Gastroesophageal sphincter (tissue), 4 donors: ENCODE measurements at regions not wholly inside any gene's neighbourhood (a gene's known extent, or its start where the extent isn't known, plus 50 kb on each side); places are given as distances from the start of the nearest gene placed in this dataset.
A peak's percentile ranks its signal among the peaks of the same experiment; 100 is the strongest.

Experiments used
- ATAC-seq: fragments of 150-250 bp; one replicate; pipeline ENCODE4 v1.9.1; 2016; ENCODE audit warnings: mild to moderate bottlenecking, moderate library complexity
- H3K27ac ChIP-seq, 4 donors: fragments of 200-600 bp; sonication (generic) in 3 of 4; 1 replicate in 3 of 4; 2 replicates in 1 of 4; pipeline ENCODE4 v1.5.1; 2016 to 2019
- H3K27me3 ChIP-seq: fragments of 200-600 bp; sonication (generic); one replicate; pipeline ENCODE4 v1.5.1; 2019
- H3K36me3 ChIP-seq, 2 donors: fragments of 200-600 bp; sonication (generic); one replicate each; pipeline ENCODE4 v1.5.1; 2019; ENCODE audit warnings: control low read depth in 1 of 2
- H3K4me1 ChIP-seq, 3 donors: fragments of 200-600 bp; sonication (generic); 1 replicate in 2 of 3; 2 replicates in 1 of 3; pipeline ENCODE4 v1.5.1; 2016 to 2019; ENCODE audit warnings: control low read depth in 2 of 3
- H3K4me3 ChIP-seq, 2 donors: fragments of 200-600 bp; sonication (generic); one replicate each; pipeline ENCODE4 v1.5.1; 2019; ENCODE audit warnings: mild to moderate bottlenecking in 1 of 2, moderate library complexity in 1 of 2
- H3K9me3 ChIP-seq, 3 donors: fragments of 200-600 bp; sonication (generic); one replicate each; pipeline ENCODE4 v1.5.1; 2017 to 2019; ENCODE audit warnings: control low read depth in 2 of 3
- CTCF ChIP-seq, 4 experiments: fragments of 200-600 bp in 2 of 4; fragments of 450-650 bp in 2 of 4; sonication (generic) in 1 of 4; IDR thresholded peaks; one replicate each; pipeline ENCODE4 v1.5.1; 2017 to 2019; ENCODE audit warnings: antibody characterized with exemption in 4 of 4, mild to moderate bottlenecking in 2 of 4, moderate library complexity in 2 of 4
- EP300 ChIP-seq: sonication (generic); formaldehyde crosslinking; IDR thresholded peaks from one replicate; pipeline ENCODE4 v1.6.1; 2017; ENCODE audit warnings: antibody characterized with exemption, mild to moderate bottlenecking
- POLR2A ChIP-seq, 2 donors: fragments of 450-650 bp; IDR thresholded peaks; one replicate each; pipeline ENCODE4 v1.6.1; 2017; ENCODE audit warnings: antibody characterized with exemption in 2 of 2, mild to moderate bottlenecking in 2 of 2, moderate library complexity in 1 of 2
- POLR2AphosphoS5 ChIP-seq: sonication (generic); formaldehyde crosslinking; IDR thresholded peaks from one replicate; pipeline ENCODE4 v1.6.1; 2017; ENCODE audit warnings: antibody characterized with exemption
- WGBS, 2 donors: methylation state at CpG; one replicate each; pipeline ENCODE4 v1.1.5; 2018; ENCODE audit warnings: low coverage in 1 of 2; 5-methylcytosine and 5-hydroxymethylcytosine counted together

GRCh38 chr17:83159204-83160049 is 80.0 kb downstream of the METRNL start:
- Histone ChIP-seq H3K4me1 (peaks cover 0 to 12% (median 0%) of the 10 kb centered on the region in 3 donors), H3K9me3 (no peaks in the 10 kb centered on the region), H3K4me3 (no peak overlapping the region), H3K36me3 (no peaks in the 10 kb centered on the region), H3K27me3 (peaks cover 3% of the 10 kb centered on the region), H3K27ac (no peak overlapping the region)
- no peak for ATAC-seq
- TF ChIP-seq CTCF (IDR thresholded peaks at IDR 0.05) (no peak), POLR2AphosphoS5 (no peak), POLR2A (IDR thresholded peaks at IDR 0.05) (no peak), EP300 (no peak)
- 87 to 93% methylated on average over 4 to 18 of the region's 19 CpGs for WGBS, 2 donors

DNA sequence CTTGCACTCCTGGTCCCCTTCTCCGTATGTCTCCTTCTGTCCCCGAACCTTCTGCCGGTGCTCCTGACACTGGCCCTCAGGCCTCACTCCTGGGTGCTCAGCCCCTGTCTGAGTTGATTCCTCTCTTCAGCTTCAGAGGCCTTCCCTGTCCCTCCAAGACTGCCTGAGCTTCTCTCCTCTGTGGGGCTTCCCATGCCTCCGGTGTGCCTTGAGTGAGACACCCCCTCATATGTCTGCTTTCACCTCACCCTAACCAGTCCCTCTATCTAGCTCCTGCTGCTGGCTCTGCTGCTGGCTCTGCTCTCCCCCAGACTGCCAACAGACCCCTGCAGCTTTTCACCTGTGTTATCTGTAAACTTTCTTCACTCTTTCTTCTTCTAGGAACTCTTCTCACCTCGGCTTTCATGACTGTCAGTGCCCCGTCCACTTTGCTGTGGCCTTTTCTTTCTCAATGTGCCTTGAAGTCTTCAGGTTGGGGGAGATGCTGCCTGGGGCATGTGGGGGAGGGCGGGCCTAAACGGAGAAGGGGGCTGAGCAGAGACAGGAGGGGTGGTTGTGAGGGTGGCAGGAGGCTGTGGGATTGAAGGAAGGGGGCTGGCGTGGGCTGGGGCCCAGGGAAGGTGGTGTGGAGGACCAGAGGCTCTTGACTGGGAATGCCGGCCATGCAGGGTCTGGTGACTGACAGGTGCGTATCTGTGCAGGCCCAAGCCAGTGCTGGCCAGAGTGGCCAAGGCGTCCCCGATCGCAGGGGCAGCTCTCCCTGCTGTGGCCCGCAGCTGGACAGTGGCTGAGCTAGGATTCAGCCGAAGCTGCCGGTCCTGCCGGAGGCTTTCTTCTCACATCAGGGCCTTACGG is 81.3 kb downstream of the METRNL start:
- Histone ChIP-seq H3K4me1 (peaks cover 0 to 5% (median 0%) of the 10 kb centered on the region in 3 donors), H3K27ac (no peak overlapping the region), H3K36me3 (no peaks in the 10 kb centered on the region), H3K27me3 (peaks cover 3% of the 10 kb centered on the region), H3K9me3 (no peaks in the 10 kb centered on the region), H3K4me3 (no peak overlapping the region)
- no peak for ATAC-seq
- WGBS, 2 donors, result 88 to 92% methylated on average over 3 to 10 of the region's 19 CpGs
- TF ChIP-seq POLR2A (IDR thresholded peaks at IDR 0.05), result no peak
- TF ChIP-seq EP300, result no peak
- no peak for TF ChIP-seq POLR2AphosphoS5
- TF ChIP-seq CTCF (IDR thresholded peaks at IDR 0.05), result no peak

- WGBS, 2 donors, result 69 to 77% methylated on average over 3 to 11 of the region's 14 CpGs
- no peak overlapping the region for H3K4me3 ChIP-seq
- no peak overlapping the region for H3K27ac ChIP-seq
- peaks cover 3% of the 10 kb centered on the region for H3K27me3 ChIP-seq
- TF ChIP-seq POLR2A (IDR thresholded peaks at IDR 0.05), result no peak
- peak; percentile 27 for TF ChIP-seq POLR2AphosphoS5
- peaks cover 0 to 5% (median 0%) of the 10 kb centered on the region in 3 donors for H3K4me1 ChIP-seq
- no peaks in the 10 kb centered on the region for H3K36me3 ChIP-seq
- ATAC-seq, result peak; percentile 74
- peaks cover 0 to 6% (median 0%) of the 10 kb centered on the region in 3 donors for H3K9me3 ChIP-seq
These were observed 82.1 kb downstream of the METRNL start for GRCh38 chr17:83161298-83162034.

GRCh38 chr17:83162035-83162745 is 82.8 kb downstream of the METRNL start:
- 77% methylated on average over 8 of the region's 21 CpGs; no CpG with 5 or more reads in 1 of the 2 donors for WGBS, 2 donors
- no peaks in the 10 kb centered on the region for H3K36me3 ChIP-seq
- peaks cover 3% of the 10 kb centered on the region for H3K27me3 ChIP-seq
- peaks cover 0 to 11% (median 0%) of the 10 kb centered on the region in 3 donors for H3K9me3 ChIP-seq
- no peak for TF ChIP-seq POLR2A (IDR thresholded peaks at IDR 0.05)
- no peak for TF ChIP-seq EP300
- TF ChIP-seq CTCF (IDR thresholded peaks at IDR 0.05), result no peak
- TF ChIP-seq POLR2AphosphoS5, result no peak
- H3K4me3 ChIP-seq, result no peak overlapping the region
- no peak for ATAC-seq
- H3K27ac ChIP-seq, result no peak overlapping the region
- H3K4me1 ChIP-seq, result peaks cover 0 to 5% (median 0%) of the 10 kb centered on the region in 3 donors
